ENCODE measurements at regions not wholly inside any gene's neighbourhood (a gene's known extent, or its start where the extent isn't known, plus 50 kb on each side); places are given as distances from the start of the nearest gene placed in this dataset.

DNA sequence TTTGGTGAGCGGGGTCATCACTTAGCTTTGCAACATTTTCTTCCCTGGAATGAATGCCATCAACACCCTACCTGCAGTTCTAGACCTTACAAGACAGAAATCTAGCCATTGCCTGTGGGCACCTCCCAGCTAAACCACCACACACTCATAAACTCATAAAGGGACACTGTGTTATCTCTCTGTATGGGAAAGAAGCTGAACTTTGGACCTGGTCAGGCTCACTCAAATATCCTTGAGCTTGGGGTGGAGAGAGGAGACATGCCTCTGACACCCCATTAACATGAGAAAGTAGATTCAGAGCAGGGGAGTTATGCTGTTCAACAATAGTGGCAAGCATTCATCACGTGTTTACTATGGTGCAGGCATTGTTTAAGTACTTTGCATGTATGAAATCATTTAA, 205.6 kb downstream of the ZNF462 start:
- TF ChIP-seq, protein P1, sequence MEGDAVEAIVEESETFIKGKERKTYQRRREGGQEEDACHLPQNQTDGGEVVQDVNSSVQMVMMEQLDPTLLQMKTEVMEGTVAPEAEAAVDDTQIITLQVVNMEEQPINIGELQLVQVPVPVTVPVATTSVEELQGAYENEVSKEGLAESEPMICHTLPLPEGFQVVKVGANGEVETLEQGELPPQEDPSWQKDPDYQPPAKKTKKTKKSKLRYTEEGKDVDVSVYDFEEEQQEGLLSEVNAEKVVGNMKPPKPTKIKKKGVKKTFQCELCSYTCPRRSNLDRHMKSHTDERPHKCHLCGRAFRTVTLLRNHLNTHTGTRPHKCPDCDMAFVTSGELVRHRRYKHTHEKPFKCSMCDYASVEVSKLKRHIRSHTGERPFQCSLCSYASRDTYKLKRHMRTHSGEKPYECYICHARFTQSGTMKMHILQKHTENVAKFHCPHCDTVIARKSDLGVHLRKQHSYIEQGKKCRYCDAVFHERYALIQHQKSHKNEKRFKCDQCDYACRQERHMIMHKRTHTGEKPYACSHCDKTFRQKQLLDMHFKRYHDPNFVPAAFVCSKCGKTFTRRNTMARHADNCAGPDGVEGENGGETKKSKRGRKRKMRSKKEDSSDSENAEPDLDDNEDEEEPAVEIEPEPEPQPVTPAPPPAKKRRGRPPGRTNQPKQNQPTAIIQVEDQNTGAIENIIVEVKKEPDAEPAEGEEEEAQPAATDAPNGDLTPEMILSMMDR (conservative IDR thresholded peaks at IDR 0.05; ENCODE audit: low read length): no peak
- no peak for TF ChIP-seq EZH2phosphoT487 (IDR thresholded peaks at IDR 0.05; ENCODE audit: borderline replicate concordance)

All from Loucy (cell line).